PC-9 (cell line): ENCODE measurements at regions not wholly inside any gene's neighbourhood (a gene's known extent, or its start where the extent isn't known, plus 50 kb on each side); places are given as distances from the start of the nearest gene placed in this dataset.

Experiments
- BruUV-seq: library from RNA; stranded (reverse); fragments of 400-500 nt; replicated peaks from 2 replicates; lab custom pipeline; 2021; lab: Mats Ljungman, UMichigan
- CTCF ChIA-PET: fragments of 300-600 bp; sonication (Branson Sonifier 250); formaldehyde crosslinking; loops from one replicate; lab custom pipeline; 2022; ENCODE audit warnings: antibody characterized with exemption; lab: Charles Lee
- POLR2A ChIA-PET: fragments of 300-600 bp; sonication (Branson Sonifier 250); formaldehyde crosslinking; loops from one replicate; lab custom pipeline; 2022; ENCODE audit warnings: antibody characterized with exemption; ENCODE audit not compliant: unreplicated experiment; lab: Charles Lee
- DNase-seq, 2 experiments: peaks; one replicate each; pipeline versions ENCODE4 v3.0.0 to v3.0.0-alpha.2; 2015 to 2022; ENCODE audit warnings: mixed read lengths in 1 of 2
- H2AFZ ChIP-seq: fragments of 200-600 bp; sonication (generic); 2 replicates; pipeline ENCODE4 v1.8.1; 2017; ENCODE audit warnings: antibody characterized with exemption
- H3F3A ChIP-seq: fragments of 200-600 bp; sonication (generic); 2 replicates; pipeline ENCODE4 v1.8.1; 2017; ENCODE audit warnings: antibody characterized with exemption, mild to moderate bottlenecking, low read depth; ENCODE audit not compliant: insufficient read depth
- H3K27ac ChIP-seq: fragments of 200-600 bp; sonication (generic); 2 replicates; pipeline ENCODE4 v1.6.1; 2016; ENCODE audit warnings: mixed run types
- H3K27me3 ChIP-seq: fragments of 200-600 bp; sonication (generic); 2 replicates; pipeline ENCODE4 v1.6.1; 2016; ENCODE audit warnings: low read depth, mixed run types; ENCODE audit not compliant: insufficient read depth
- H3K36me3 ChIP-seq: fragments of 200-600 bp; sonication (generic); 2 replicates; pipeline ENCODE4 v1.6.1; 2016; ENCODE audit warnings: low read depth, mixed run types
- H3K4me1 ChIP-seq: fragments of 200-600 bp; sonication (generic); replicated peaks from 2 replicates; pipeline ENCODE4 v1.6.1; 2016; ENCODE audit warnings: mixed run types; ENCODE audit not compliant: insufficient read depth
- H3K4me2 ChIP-seq: fragments of 200-600 bp; sonication (generic); 2 replicates; pipeline ENCODE4 v1.6.1; 2017; ENCODE audit warnings: mixed run types
- H3K4me3 ChIP-seq: fragments of 200-600 bp; sonication (generic); 2 replicates; pipeline ENCODE4 v1.6.1; 2016; ENCODE audit warnings: mixed run types
- H3K79me2 ChIP-seq: fragments of 200-600 bp; sonication (generic); 2 replicates; pipeline ENCODE4 v1.6.1; 2017; ENCODE audit warnings: low read depth, mixed run types
- H3K9me2 ChIP-seq: fragments of 200-600 bp; sonication (generic); 2 replicates; pipeline ENCODE4 v1.8.1; 2017; ENCODE audit warnings: mild to moderate bottlenecking; ENCODE audit not compliant: insufficient read depth
- H3K9me3 ChIP-seq: fragments of 200-600 bp; sonication (generic); 2 replicates; pipeline ENCODE4 v1.8.1; 2016; ENCODE audit warnings: low read depth; ENCODE audit not compliant: insufficient read depth
- H4K20me1 ChIP-seq: fragments of 200-600 bp; sonication (generic); 2 replicates; pipeline ENCODE4 v1.8.1; 2017; ENCODE audit not compliant: insufficient read depth
- CTCF ChIP-seq: fragments of 200-600 bp; sonication (generic); conservative IDR thresholded peaks from 2 replicates; pipeline ENCODE4 v1.6.1; 2017; ENCODE audit warnings: mixed run types, antibody characterized with exemption, mild to moderate bottlenecking, moderate library complexity
- EZH2 ChIP-seq: fragments of 200-600 bp; sonication (generic); IDR thresholded peaks from 2 replicates; pipeline ENCODE4 v1.8.0; 2017; ENCODE audit warnings: antibody characterized with exemption, low read depth
- intact Hi-C: fragments of 100-400 bp; cut with micrococcal nuclease; formaldehyde crosslinking; loops from one replicate; pipeline ENCODE4 v1.10.0; 2022; ENCODE audit not compliant: unreplicated experiment

DNA sequence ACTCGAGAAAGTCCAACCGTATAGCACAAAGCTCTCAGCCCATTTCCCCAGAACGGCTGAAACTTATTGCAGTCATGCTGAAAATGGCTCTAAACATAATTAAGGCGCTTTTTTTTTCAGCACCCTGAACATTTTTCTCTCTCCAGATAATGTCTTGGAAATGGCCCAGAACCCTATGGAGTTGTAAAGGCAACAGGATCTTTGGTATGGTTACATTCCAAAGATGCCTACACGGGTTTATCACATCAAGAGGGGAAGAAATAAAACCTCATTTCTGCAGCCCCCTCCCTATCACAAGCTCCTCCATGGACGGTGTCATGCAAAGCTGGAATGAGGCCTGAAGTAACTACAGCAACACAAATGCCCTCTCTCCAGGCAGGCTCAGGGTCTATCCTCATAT, 126.4 kb upstream of the GALNT2 start:
- no peaks in the 10 kb centered on the region for H3K9me2 ChIP-seq
- intact Hi-C loops: no loop called here
- no peak overlapping the region for H3K27ac ChIP-seq
- H3K4me2 ChIP-seq: no peak overlapping the region
- no peak overlapping the region for H3K4me3 ChIP-seq
- ChIA-PET POLR2A (no interaction called here), CTCF (no interaction called here)
- H3K4me1 ChIP-seq: no peaks in the 10 kb centered on the region
- H3K36me3 ChIP-seq: no peaks in the 10 kb centered on the region
- no peaks in the 10 kb centered on the region for H3K79me2 ChIP-seq
- H3K27me3 ChIP-seq: peaks cover 6% of the 10 kb centered on the region; the same call in 1 of the 2 replicates
- H2AFZ ChIP-seq: no peak overlapping the region
- no peaks in the 10 kb centered on the region for H4K20me1 ChIP-seq
- H3F3A ChIP-seq: no peaks in the 10 kb centered on the region
- DNase-seq: no peak
- H3K9me3 ChIP-seq: no peaks in the 10 kb centered on the region
- BruUV-seq: no TSS peak
- TF ChIP-seq CTCF (no peak), EZH2 (no peak)

DNA sequence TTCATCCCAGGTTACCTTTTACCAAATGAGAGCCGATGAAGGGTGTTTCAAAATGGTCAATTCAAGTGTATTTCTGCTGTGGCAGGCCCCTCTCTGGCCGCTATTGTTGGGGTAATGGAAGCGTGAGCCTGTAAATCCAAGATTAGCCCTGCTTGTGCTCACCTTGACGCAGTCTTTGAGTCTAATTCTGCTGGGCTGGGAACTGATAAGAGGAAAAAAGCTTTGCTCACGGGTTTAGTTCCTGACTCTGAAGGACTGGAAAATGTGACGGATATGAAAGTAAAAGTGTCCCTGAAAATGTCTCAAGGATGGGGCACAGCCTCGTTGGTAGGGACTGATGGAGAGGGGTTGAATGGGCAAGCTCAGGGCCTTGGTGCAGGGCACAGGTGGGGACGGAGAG, 125.9 kb upstream of the GALNT2 start:
- intact Hi-C loops: no loop called here
- H4K20me1 ChIP-seq: no peaks in the 10 kb centered on the region
- H3K4me1 ChIP-seq: no peaks in the 10 kb centered on the region
- POLR2A ChIA-PET: no interaction called here
- no peak for DNase-seq
- no peaks in the 10 kb centered on the region for H3K9me2 ChIP-seq
- no peaks in the 10 kb centered on the region for H3F3A ChIP-seq
- no TSS peak for BruUV-seq
- no peaks in the 10 kb centered on the region for H3K36me3 ChIP-seq
- no peak overlapping the region for H3K27ac ChIP-seq
- no peak overlapping the region for H2AFZ ChIP-seq
- H3K9me3 ChIP-seq: no peaks in the 10 kb centered on the region
- no peak overlapping the region for H3K4me3 ChIP-seq
- H3K79me2 ChIP-seq: no peaks in the 10 kb centered on the region
- no peak overlapping the region for H3K4me2 ChIP-seq
- TF ChIP-seq EZH2 (no peak), CTCF (no peak)
- CTCF ChIA-PET: no interaction called here
- H3K27me3 ChIP-seq: peaks cover 6% of the 10 kb centered on the region; the same call in 1 of the 2 replicates

GRCh38 chr1:229941831-229942230, 125.2 kb upstream of the GALNT2 start:
- Histone ChIP-seq H3F3A (no peaks in the 10 kb centered on the region), H3K27ac (no peak overlapping the region), H2AFZ (no peak overlapping the region), H3K4me1 (no peaks in the 10 kb centered on the region), H3K9me2 (no peaks in the 10 kb centered on the region), H4K20me1 (no peaks in the 10 kb centered on the region), H3K36me3 (no peaks in the 10 kb centered on the region), H3K4me2 (no peak overlapping the region), H3K9me3 (no peaks in the 10 kb centered on the region), H3K79me2 (no peaks in the 10 kb centered on the region), H3K4me3 (no peak overlapping the region), H3K27me3 (peaks cover 6% of the 10 kb centered on the region; the same call in 1 of the 2 replicates)
- intact Hi-C loops: no loop called here
- TF ChIP-seq EZH2: no peak
- TF ChIP-seq CTCF: no peak
- BruUV-seq: no TSS peak
- ChIA-PET POLR2A (no interaction called here), CTCF (no interaction called here)
- no peak for DNase-seq
